ENCODE measurements at regions not wholly inside any gene's neighbourhood (a gene's known extent, or its start where the extent isn't known, plus 50 kb on each side); places are given as distances from the start of the nearest gene placed in this dataset.

DNA sequence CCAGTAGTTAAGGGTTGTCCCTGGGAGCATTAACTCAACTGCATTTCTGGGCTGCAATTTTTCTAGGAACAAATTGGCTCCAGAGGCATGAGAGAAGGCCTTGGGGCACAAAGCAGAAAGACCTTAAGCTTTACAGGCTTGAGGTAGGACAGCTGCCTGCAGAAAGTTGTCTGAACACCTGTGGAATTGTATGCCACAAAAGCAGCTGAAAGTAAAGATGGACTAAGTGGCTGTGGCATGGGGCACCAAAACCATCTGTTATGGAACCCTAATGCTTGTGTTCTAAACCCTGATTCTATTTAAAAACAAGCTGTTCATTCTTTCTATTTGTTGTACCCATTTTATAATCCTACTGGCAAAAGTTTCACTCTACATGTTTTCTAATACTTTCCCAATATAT, 515.2 kb downstream of the GLUD2 start:
- no peaks in the 10 kb centered on the region for H3K36me3 Mint-ChIP-seq (ENCODE audit: low read depth)
- no peaks in the 10 kb centered on the region for H3K9me3 Mint-ChIP-seq
- Histone ChIP-seq H3K27me3 (ENCODE audit: control insufficient read depth in 1 of 2, insufficient read depth in 2 of 2, low read length in 2 of 2) (no peaks in the 10 kb centered on the region), H3K27ac (ENCODE audit: low read depth in 1 of 2, low read length in 2 of 2) (no peak overlapping the region), H3K4me3 (ENCODE audit: low read length) (no peak overlapping the region), H3K9me3 (ENCODE audit: control insufficient read depth in 1 of 2, insufficient read depth in 1 of 2, low read length in 2 of 2) (no peaks in the 10 kb centered on the region), H3K4me1 (ENCODE audit: insufficient read depth, low read length) (no peaks in the 10 kb centered on the region), H3K36me3 (ENCODE audit: insufficient read depth, low read length) (no peaks in the 10 kb centered on the region)
- CTCF ChIA-PET = no interaction called here
- no peak overlapping the region for H3K4me3 Mint-ChIP-seq
- POLR2A ChIA-PET = no interaction called here
- no peak overlapping the region for H3K27ac Mint-ChIP-seq
- no peaks in the 10 kb centered on the region for H3K27me3 Mint-ChIP-seq
- no peak for ATAC-seq (ENCODE audit: poor library complexity)
- H3K4me1 Mint-ChIP-seq (ENCODE audit: low read depth) = no peaks in the 10 kb centered on the region
- DNase-seq = no peak
- TF ChIP-seq, protein P1, sequence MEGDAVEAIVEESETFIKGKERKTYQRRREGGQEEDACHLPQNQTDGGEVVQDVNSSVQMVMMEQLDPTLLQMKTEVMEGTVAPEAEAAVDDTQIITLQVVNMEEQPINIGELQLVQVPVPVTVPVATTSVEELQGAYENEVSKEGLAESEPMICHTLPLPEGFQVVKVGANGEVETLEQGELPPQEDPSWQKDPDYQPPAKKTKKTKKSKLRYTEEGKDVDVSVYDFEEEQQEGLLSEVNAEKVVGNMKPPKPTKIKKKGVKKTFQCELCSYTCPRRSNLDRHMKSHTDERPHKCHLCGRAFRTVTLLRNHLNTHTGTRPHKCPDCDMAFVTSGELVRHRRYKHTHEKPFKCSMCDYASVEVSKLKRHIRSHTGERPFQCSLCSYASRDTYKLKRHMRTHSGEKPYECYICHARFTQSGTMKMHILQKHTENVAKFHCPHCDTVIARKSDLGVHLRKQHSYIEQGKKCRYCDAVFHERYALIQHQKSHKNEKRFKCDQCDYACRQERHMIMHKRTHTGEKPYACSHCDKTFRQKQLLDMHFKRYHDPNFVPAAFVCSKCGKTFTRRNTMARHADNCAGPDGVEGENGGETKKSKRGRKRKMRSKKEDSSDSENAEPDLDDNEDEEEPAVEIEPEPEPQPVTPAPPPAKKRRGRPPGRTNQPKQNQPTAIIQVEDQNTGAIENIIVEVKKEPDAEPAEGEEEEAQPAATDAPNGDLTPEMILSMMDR (IDR thresholded peaks at IDR 0.05) = no peak
- intact Hi-C loops (cut with DNase I, micrococcal nuclease) = no loop called here

DNA sequence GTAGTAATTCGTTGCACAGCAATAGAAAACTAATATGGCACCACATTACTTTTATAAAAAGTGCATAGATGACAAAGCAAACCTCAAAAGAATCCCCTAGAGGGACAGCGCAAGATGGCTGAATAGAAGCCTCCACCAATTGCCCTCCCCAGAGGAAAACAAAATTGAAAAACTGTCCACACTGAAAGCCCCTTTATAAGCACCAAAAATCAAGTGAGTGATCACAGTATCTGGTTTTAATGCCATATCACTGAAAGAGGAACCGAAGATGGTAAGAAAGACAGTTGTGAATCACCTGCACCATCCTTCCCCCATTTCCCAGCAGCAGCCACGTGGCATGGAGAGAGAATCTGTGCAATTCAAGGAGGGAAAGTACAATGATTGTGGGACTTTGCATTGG, 522.2 kb downstream of the GLUD2 start:
- Histone ChIP-seq H3K9me3 (ENCODE audit: control insufficient read depth in 1 of 2, insufficient read depth in 1 of 2, low read length in 2 of 2) (no peaks in the 10 kb centered on the region), H3K4me1 (ENCODE audit: insufficient read depth, low read length) (no peaks in the 10 kb centered on the region), H3K27me3 (ENCODE audit: control insufficient read depth in 1 of 2, insufficient read depth in 2 of 2, low read length in 2 of 2) (no peaks in the 10 kb centered on the region), H3K36me3 (ENCODE audit: insufficient read depth, low read length) (no peaks in the 10 kb centered on the region), H3K4me3 (ENCODE audit: low read length) (no peak overlapping the region), H3K27ac (ENCODE audit: low read depth in 1 of 2, low read length in 2 of 2) (no peak overlapping the region)
- Mint-ChIP-seq H3K9me3 (peaks cover 2% of the 10 kb centered on the region), H3K4me1 (ENCODE audit: low read depth) (no peaks in the 10 kb centered on the region), H3K27ac (no peak overlapping the region), H3K27me3 (no peaks in the 10 kb centered on the region), H3K4me3 (no peak overlapping the region), H3K36me3 (ENCODE audit: low read depth) (no peaks in the 10 kb centered on the region)
- POLR2A ChIA-PET = no interaction called here
- intact Hi-C loops (cut with DNase I, micrococcal nuclease) = no loop called here
- DNase-seq (no peak), ATAC-seq (ENCODE audit: poor library complexity) (no peak)
- TF ChIP-seq, protein P1 (IDR thresholded peaks at IDR 0.05) = no peak
- CTCF ChIA-PET = no interaction called here

DNA sequence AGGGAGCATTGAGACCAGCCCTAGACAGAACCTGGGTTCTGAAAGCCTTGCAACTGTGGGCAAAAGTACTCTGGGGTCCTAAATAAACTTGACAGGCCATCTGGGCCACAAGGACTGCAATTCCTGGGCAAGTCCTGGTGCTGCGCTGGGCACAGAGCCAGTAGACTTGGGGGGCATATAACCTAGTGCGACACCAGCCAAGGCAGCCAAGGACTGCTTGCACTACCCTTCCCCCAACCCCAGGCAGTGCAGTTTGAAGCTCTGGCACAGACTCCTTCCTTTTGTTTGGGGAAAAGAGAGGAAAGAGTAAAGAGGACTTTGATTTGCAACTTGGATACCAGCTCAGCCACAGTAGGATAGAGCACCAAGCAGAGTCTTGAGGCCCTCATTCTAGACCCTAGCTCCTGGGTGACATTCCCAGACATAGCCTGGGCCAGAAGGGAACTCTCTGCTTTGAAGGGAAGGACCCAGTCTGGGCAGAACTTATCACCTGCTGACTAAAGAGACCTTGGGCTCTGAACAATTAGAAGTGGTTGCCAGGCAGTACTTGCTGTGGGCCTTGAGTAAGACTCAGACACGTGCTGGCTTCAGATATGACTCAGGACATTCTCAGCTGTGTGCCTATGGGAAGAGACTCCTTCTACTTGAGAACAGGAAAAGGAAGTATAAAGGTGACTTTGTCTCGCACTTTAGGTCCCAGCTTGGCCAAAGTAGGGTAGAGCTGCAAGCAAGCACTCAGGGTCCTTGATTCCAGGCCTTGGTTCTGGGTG, 522.8 kb downstream of the GLUD2 start:
- H3K27ac ChIP-seq (ENCODE audit: low read depth in 1 of 2, low read length in 2 of 2) = no peak overlapping the region
- Mint-ChIP-seq H3K4me1 (ENCODE audit: low read depth) (no peaks in the 10 kb centered on the region), H3K27ac (no peak overlapping the region), H3K9me3 (peaks cover 2% of the 10 kb centered on the region), H3K27me3 (no peaks in the 10 kb centered on the region), H3K36me3 (ENCODE audit: low read depth) (no peaks in the 10 kb centered on the region), H3K4me3 (no peak overlapping the region)
- ChIA-PET CTCF (no interaction called here), POLR2A (no interaction called here)
- TF ChIP-seq, protein P1 (IDR thresholded peaks at IDR 0.05) = no peak
- H3K36me3 ChIP-seq (ENCODE audit: insufficient read depth, low read length) = no peaks in the 10 kb centered on the region
- ATAC-seq (ENCODE audit: poor library complexity) (no peak), DNase-seq (no peak)
- intact Hi-C loops (cut with DNase I, micrococcal nuclease) = no loop called here
- H3K9me3 ChIP-seq (ENCODE audit: control insufficient read depth in 1 of 2, insufficient read depth in 1 of 2, low read length in 2 of 2) = no peaks in the 10 kb centered on the region
- no peak overlapping the region for H3K4me3 ChIP-seq (ENCODE audit: low read length)
- H3K27me3 ChIP-seq (ENCODE audit: control insufficient read depth in 1 of 2, insufficient read depth in 2 of 2, low read length in 2 of 2) = no peaks in the 10 kb centered on the region
- no peaks in the 10 kb centered on the region for H3K4me1 ChIP-seq (ENCODE audit: insufficient read depth, low read length)
